ENCODE measurements at regions not wholly inside any gene's neighbourhood (a gene's known extent, or its start where the extent isn't known, plus 50 kb on each side); places are given as distances from the start of the nearest gene placed in this dataset.

- Histone ChIP-seq H2AFZ (ENCODE audit: low read depth) (no peak overlapping the region), H4K20me1 (ENCODE audit: insufficient read depth) (no peaks in the 10 kb centered on the region), H3F3A (replicated peaks; ENCODE audit: insufficient read depth) (no peaks in the 10 kb centered on the region), H3K36me3 (replicated peaks in 1 of 2; ENCODE audit: control insufficient read depth in 1 of 2, insufficient read depth in 2 of 2, low read length in 1 of 2) (no peaks in the 10 kb centered on the region), H3K79me2 (ENCODE audit: insufficient read depth) (no peaks in the 10 kb centered on the region), H3K4me1 (ENCODE audit: control insufficient read depth in 1 of 2, insufficient read depth in 2 of 2, low read depth in 1 of 2, low read length in 1 of 2) (peaks cover 0 to 5% of the 10 kb centered on the region in 2 experiments; a peak in 1 of 4 replicates), H3K4me3 (ENCODE audit: low read depth in 2 of 2, low read length in 1 of 2) (no peak overlapping the region), H3K4me2 (no peak overlapping the region), H3K9ac (no peak overlapping the region), H3K9me3 (no peaks in the 10 kb centered on the region), H3K27me3 (ENCODE audit: insufficient read depth) (no peaks in the 10 kb centered on the region), H3K27ac (ENCODE audit: low read depth in 2 of 2, low read length in 1 of 2) (no peak overlapping the region), H3K9me2 (no peaks in the 10 kb centered on the region)
- ChIA-PET CTCF (interaction anchor here (2.7 kb wide), 1 partner anchor 34 kb away, joined by 11 read pairs; no protein-coding TSS in a partner anchor), POLR2A (no interaction called here)
- DNase-seq, result no peak
- TF ChIP-seq SIN3A (IDR thresholded peaks at IDR 0.05; ENCODE audit: borderline replicate concordance, low read depth, low read length), result no peak
- TF ChIP-seq TCF12 (IDR thresholded peaks at IDR 0.05), result no peak
- no peak for TF ChIP-seq RXRA (IDR thresholded peaks at IDR 0.05; ENCODE audit: borderline replicate concordance, low read depth)
- TF ChIP-seq GABPA (IDR thresholded peaks at IDR 0.05; ENCODE audit: low read depth), result no peak
- TF ChIP-seq TAF1 (IDR thresholded peaks at IDR 0.05; ENCODE audit: borderline replicate concordance, low read depth, low read length), result no peak
- TF ChIP-seq EZH2phosphoT487 (IDR thresholded peaks at IDR 0.05; ENCODE audit: borderline replicate concordance, low read depth), result no peak
- no peak for TF ChIP-seq EP300 (IDR thresholded peaks at IDR 0.05; ENCODE audit: borderline replicate concordance in 1 of 2, low read depth in 1 of 2, low read length in 1 of 2)
- TF ChIP-seq NRF1 (IDR thresholded peaks at IDR 0.05; ENCODE audit: low read depth, low read length), result no peak
- TF ChIP-seq NFIC (IDR thresholded peaks at IDR 0.05; ENCODE audit: borderline replicate concordance), result no peak
- TF ChIP-seq GATA2 (CRISPR knock-in tag; IDR thresholded peaks at IDR 0.05), result no peak
- TF ChIP-seq ELF1 (IDR thresholded peaks at IDR 0.05), result no peak
- no peak for TF ChIP-seq YY1 (IDR thresholded peaks at IDR 0.05; ENCODE audit: low read depth)
- no peak for TF ChIP-seq USF1 (IDR thresholded peaks at IDR 0.05; ENCODE audit: borderline replicate concordance, low read depth)
- no peak for TF ChIP-seq SMC3 (IDR thresholded peaks at IDR 0.05; ENCODE audit: low read depth, low read length)
- no peak for TF ChIP-seq ZBTB33 (IDR thresholded peaks at IDR 0.05; ENCODE audit: borderline replicate concordance, low read depth)
- no peak for TF ChIP-seq FOXJ3 (CRISPR knock-in tag; IDR thresholded peaks at IDR 0.05)
- no peak for TF ChIP-seq RCOR1 (IDR thresholded peaks at IDR 0.05; ENCODE audit: low read length)
- no peak for TF ChIP-seq REST (IDR thresholded peaks at IDR 0.05; ENCODE audit: low read depth, low read length)
- no peak for TF ChIP-seq RAD21 (IDR thresholded peaks at IDR 0.05; ENCODE audit: low read length)
- WGBS (ENCODE audit: low lambda C conversion rate), result 89% methylated on average over 4 of the region's 4 CpGs
Observed at GRCh38 chr9:84138541-84138940, 157.9 kb downstream of the RMI1 start.

Data from SK-N-SH (cell line).